Peyer's patch (tissue), 4 donors: ENCODE measurements at regions not wholly inside any gene's neighbourhood (a gene's known extent, or its start where the extent isn't known, plus 50 kb on each side); places are given as distances from the start of the nearest gene placed in this dataset.

Experiments
- POLR2A ChIP-seq, 2 donors: fragments of 450-650 bp; IDR thresholded peaks; one replicate each; pipeline ENCODE4 v1.5.1; 2017; ENCODE audit warnings: antibody characterized with exemption in 2 of 2, mild to moderate bottlenecking in 2 of 2, moderate library complexity in 2 of 2
- TF ChIP-seq, protein P1 (sequence below), 6 experiments: fragments of 450-650 bp in 4 of 6; fragments of 200-600 bp in 2 of 6; sonication (generic) in 1 of 6; IDR thresholded peaks; one replicate each; pipeline ENCODE4 v1.5.1; 2017 to 2019; ENCODE audit warnings: antibody characterized with exemption in 6 of 6, mild to moderate bottlenecking in 3 of 6, moderate library complexity in 1 of 6

- TF ChIP-seq, protein P1, sequence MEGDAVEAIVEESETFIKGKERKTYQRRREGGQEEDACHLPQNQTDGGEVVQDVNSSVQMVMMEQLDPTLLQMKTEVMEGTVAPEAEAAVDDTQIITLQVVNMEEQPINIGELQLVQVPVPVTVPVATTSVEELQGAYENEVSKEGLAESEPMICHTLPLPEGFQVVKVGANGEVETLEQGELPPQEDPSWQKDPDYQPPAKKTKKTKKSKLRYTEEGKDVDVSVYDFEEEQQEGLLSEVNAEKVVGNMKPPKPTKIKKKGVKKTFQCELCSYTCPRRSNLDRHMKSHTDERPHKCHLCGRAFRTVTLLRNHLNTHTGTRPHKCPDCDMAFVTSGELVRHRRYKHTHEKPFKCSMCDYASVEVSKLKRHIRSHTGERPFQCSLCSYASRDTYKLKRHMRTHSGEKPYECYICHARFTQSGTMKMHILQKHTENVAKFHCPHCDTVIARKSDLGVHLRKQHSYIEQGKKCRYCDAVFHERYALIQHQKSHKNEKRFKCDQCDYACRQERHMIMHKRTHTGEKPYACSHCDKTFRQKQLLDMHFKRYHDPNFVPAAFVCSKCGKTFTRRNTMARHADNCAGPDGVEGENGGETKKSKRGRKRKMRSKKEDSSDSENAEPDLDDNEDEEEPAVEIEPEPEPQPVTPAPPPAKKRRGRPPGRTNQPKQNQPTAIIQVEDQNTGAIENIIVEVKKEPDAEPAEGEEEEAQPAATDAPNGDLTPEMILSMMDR (IDR thresholded peaks at IDR 0.05) = no peak
- TF ChIP-seq POLR2A (IDR thresholded peaks at IDR 0.05) = no peak
Measured at GRCh38 chr4:112944006-112944405, 105.4 kb upstream of the ANK2 start.
